GM19397 (cell line): ENCODE measurements at regions not wholly inside any gene's neighbourhood (a gene's known extent, or its start where the extent isn't known, plus 50 kb on each side); places are given as distances from the start of the nearest gene placed in this dataset.
"Not testable (repeated sequence)": the region's sequence is repeated elsewhere in the genome, so short reads cannot be mapped to it uniquely, and the experiment has no call there.

Source experiments
- ATAC-seq: cut with Tn5 transposase; IDR thresholded peaks from one replicate; pipeline ENCODE4 v1.9.1; 2021; ENCODE audit warnings: mild to moderate bottlenecking, moderate library complexity; ENCODE audit not compliant: unreplicated experiment

DNA sequence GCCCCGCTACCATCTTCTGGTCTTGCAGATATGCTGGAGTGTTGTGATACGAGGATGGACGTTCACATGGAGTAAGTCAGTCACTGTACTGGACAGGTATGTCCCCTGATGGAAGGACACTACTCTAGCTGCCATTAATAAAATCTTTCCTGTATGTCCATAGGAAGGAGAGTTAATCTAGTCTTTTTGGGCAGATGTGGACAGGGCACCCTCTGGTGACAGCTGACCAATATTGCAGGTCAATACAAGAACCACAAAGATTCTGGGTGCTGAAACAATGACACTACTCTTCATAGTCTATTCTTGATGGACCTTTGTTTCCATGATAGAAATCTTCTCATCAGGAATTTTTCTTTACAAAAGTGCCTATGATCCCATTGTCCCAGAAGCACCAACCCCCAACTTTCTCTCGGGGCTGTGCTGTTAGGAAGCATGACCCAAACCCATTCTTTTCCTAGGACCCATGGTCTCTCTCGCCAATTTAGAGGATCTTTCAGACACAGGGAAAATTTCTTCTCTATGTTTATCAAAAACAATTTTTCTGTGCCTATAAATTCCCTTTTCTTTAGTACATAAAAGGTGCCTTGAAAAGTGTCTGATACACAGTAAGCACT, 376.9 kb downstream of the DTWD2 start:
- no peak for ATAC-seq

DNA sequence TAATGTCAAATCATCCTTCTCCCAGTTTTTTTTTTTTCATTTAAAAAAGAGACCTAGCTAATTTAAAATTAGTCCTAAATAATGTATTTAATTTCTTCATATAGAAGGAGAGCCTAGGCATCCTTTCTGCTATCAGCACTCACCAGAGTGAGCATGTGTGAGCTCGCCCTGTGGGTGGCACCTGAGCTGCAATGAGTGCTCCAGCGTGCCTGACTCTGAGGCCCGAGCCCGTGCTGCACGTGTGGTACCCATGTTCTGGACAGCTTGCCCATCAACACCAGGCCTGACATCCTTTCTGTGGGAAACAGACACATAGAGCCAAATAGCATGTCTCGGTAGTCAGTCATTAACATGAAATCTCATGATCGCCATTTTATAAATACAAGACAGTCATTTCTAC, 381.4 kb downstream of the DTWD2 start:
- no peak for ATAC-seq

DNA sequence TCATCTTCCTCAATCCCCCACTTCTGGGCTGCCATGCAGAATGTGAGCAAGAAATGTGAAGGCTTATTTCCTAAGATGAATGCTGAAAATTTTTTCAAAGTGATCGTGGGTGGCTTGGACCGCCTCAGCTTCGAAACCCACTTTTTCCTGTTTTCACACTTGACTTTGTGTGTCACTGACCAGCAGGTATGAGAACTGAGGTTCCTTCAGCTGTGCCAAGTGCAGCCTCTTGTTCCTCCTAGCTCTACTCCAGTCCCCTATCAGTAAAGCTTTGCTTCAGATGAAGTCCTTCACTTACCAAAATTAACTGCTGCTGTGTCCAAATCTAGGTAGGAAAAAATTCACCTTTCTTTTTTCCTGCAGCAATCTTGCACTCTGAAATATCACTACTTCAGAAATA, 382.6 kb downstream of the DTWD2 start:
- ATAC-seq: no peak

DNA sequence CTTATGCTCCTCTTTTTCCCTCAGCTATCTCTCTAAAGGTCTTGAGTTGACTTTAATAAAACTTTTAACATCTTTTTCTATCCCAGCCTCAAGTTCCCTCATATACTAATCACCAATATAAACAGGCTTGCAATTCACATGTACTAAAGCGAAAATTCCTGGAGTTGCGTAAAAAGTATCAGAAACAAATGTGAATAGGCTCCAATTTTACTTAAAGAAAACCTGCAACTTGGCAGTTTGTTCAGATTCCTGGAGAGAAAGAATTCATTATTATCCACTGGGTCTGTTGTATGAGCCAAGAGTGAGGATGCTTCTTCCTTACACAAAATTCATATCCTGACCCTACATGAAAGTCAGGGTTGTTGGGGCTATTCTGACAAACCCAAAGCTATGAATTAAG, 384.2 kb downstream of the DTWD2 start:
- ATAC-seq: no peak

DNA sequence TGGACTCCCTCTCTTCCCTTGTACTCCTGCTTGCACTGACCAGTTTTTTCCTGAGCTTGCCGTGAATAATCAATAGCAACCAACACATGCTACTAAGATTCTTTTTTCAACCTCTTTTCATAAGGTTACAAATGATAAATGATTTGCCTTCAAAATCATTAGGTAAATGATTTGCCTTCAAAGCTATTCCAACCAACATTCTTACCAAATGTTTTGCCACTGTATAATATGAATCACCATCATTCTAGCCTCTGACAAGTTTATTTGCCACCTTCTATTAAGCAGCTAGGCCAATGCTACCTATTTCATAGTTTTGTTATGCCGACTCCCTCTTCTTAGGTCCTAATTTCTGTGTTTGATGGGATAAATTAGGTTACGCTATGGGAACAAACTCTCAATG, 385.1 kb downstream of the DTWD2 start:
- ATAC-seq: no peak

- ATAC-seq: no peak
Observed at GRCh38 chr5:118598311-118598710, 390.0 kb downstream of the DTWD2 start.

DNA sequence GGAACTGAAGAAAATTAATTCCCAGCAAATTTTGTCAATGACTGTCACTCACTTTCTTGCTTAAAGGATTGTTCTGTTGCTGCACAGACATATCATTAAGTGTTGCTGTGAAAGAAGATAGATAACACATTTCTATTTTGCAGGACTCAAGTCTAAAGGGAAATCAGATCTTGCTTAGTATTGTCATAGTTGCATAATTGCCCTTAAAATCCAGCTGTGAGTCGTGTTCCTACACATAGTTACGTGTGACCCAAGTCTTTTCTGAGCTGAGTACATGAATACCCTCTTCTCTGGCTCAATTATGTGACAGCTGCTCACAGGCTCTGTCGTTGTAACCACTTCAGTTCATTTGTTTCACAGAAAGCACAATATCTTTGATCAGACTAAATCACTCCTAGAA, 390.8 kb downstream of the DTWD2 start:
- no peak for ATAC-seq

- no peak for ATAC-seq
Observed at GRCh38 chr5:118596255-118596654, 392.1 kb downstream of the DTWD2 start.

GRCh38 chr5:118593003-118593328, 395.4 kb downstream of the DTWD2 start:
- no peak for ATAC-seq

GRCh38 chr5:118592229-118593002, 395.9 kb downstream of the DTWD2 start:
- no peak for ATAC-seq

DNA sequence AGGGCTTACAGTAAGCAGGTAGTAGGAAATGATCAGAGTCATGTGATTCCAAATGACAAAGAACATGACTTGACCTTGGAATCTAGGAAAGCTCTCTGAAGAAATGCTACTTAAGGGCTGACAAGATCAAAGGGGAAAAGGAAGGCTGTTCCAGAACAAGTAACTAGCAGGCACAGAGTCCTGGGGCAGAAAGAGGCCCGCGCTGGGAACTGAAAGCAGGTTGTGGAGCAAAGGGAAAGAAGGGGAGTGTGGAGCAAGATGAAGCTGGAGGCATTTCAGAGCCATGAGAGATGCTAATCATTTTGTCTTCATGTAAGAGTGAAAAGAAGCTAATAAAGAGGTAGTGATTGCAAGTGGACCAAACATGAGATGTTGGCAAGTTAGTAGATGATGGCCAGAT, 397.5 kb downstream of the DTWD2 start:
- ATAC-seq: no peak

GRCh38 chr5:118580949-118581348, 407.4 kb downstream of the DTWD2 start:
- ATAC-seq: no peak

DNA sequence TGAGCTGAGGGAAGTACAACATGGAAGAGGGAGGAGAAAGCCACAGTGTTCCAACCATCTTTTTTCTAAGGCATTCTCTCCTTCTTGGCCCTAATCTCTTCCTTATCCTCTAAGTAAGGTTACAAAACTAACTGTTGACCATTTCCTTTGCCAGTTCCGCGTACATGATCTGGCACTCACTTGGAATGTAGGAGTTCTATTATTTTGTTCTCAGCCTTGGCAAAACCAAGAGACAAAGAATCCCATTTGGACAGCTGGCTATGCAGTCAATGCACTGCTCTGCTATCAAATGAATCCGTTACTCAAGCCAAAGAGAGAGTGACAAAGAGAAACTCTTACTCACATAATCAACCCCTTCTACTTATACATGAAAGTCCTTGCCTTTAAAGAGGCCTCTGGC, 410.3 kb downstream of the DTWD2 start:
- ATAC-seq: no peak

- no peak for ATAC-seq
Observed at GRCh38 chr5:118577621-118578020, 410.7 kb downstream of the DTWD2 start.

DNA sequence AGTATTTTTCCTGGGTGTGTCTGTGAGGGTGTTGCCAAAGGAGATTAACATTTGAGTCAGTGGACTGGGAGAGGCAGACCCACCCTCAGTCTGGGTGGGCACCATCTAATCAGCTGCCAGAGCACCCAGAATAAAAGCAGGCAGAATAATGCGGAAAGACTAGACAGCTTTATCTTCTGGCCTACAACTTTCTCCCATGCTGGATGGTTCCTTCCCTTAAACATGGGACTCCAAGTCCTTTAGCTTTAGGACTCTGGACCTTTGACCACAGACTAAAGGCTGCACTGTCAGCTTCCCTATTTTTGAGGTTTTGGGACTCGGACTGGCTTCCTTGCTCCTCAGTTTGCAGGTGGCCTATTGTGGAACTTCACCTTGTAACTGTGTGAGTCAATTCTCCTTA, 418.1 kb downstream of the DTWD2 start:
- ATAC-seq: not testable (repeated sequence)

DNA sequence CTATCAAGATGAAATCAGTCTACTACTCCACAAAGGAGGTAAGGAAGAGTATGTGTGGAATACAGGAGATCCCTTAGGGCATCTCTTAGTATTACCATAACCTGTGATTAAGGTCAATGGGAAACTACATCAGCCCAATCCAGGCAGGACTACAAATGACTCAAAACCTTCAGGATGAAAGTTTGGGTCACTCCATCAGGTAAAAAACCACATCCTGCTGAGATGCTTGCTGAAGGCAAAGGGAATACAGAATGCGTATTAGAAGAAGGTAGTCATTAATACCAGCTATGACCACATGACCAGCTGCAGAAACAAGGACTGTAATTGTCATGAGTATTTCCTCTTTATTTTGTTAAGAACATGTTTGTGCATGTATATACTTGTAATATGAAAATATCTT, 418.8 kb downstream of the DTWD2 start:
- ATAC-seq: not testable (repeated sequence)

DNA sequence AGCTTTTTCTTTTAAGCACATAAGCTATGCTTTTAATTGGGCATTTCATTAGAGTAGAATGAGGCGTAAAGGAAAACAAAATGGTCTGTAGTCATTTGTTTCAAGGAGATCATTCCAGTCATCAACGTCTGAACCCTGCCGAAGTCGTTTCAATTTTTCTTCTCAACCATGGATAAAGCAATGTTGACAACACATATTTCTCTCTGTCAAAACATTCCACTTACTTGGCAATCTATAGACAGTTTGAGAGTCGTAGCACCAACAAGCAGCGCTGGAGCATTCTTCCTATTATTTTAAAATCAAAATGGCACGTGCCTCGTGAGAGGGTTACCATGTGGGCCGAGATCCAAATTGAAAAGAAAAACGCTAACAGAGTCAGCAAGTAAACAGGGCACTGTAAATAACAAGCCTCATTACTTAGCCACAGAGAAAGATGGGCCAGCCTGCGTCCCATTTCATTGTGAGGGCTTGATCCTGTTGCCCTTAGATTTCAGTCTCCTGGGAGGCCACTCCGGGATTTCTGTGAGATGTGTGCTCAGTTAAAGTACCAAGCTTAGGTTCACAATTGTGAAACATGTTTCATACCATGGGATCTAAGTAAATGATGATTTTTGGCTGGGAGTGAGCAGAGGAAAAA, 422.9 kb downstream of the DTWD2 start:
- no peak for ATAC-seq

DNA sequence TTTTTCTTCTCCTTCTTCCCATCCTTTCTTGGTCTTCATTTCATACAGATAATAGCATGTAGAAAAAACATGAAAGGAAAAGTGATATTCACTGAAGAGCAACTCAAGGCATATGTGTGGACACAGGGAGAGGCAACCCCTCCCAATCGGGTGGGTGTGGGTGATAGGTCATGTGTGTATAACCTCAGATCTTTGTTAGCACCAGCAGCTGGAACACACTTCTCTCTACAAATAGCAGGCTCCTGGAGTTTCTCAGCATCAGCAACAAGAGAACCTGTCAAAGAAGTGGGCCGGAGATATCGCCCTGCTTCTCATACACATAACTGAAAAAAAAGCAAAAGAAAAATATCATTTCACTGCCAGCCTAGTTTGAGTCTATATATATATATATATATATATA, 426.4 kb downstream of the DTWD2 start:
- no peak for ATAC-seq

DNA sequence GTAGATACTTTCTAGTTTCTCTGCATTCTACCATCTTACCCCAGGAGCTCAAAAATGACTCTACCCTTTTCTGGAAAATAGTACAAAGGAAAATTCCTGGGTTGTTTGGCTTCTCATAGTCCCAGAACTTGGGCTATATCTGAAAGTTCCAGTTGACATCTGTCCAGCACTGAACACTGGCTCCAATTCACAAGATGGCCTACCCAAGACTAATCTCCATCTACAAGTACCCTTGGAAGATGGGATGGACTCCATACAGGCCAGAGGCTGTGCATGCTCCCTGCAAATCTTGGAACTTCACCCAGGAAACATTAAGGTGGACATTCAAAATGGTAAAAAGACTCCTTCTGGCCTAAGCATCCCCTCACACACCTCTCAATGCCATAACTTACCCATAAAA, 427.1 kb downstream of the DTWD2 start:
- no peak for ATAC-seq

DNA sequence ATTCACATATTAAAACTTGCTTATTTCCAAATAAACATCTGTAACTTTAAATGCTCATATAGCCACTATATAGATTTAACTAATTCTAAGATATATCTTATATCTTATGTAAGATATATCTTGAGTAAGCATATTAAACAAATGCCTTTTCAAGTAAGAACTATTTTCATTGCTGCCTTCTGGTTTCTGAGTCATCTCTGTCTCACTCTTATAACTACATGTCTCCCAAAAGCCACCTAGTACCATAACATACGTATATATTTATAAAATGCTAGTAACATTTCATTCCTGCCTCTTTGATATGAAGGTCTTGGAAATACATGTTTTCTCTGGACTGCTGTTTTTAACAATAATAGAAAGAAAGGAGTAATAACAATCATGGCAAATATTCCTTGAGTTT, 429.5 kb downstream of the DTWD2 start:
- ATAC-seq: no peak

DNA sequence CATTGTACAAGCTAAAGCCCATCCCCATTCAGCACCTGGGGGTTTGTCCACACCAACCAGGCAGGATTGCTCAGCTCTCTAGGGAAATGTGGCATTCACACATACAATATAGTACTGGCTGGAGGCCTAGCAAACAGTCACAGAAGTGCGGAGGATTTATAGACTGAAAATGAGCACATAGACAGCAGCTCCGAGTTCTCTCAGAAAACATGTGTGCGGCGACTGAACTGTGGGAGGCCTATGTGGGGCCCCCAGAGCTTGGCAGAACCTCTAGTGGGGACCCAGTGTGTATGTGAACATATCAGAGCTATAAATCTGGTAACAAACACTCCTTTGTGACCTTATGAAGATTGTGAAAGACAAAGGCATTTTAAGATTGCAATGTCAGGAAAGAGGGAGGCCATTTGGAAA, 431.1 kb downstream of the DTWD2 start:
- ATAC-seq: no peak

- no peak for ATAC-seq
Observed at GRCh38 chr5:118556792-118557191, 431.6 kb downstream of the DTWD2 start.
